ENCODE measurements at regions not wholly inside any gene's neighbourhood (a gene's known extent, or its start where the extent isn't known, plus 50 kb on each side); places are given as distances from the start of the nearest gene placed in this dataset.
A peak's percentile ranks its signal among the peaks of the same experiment; 100 is the strongest.

DNA sequence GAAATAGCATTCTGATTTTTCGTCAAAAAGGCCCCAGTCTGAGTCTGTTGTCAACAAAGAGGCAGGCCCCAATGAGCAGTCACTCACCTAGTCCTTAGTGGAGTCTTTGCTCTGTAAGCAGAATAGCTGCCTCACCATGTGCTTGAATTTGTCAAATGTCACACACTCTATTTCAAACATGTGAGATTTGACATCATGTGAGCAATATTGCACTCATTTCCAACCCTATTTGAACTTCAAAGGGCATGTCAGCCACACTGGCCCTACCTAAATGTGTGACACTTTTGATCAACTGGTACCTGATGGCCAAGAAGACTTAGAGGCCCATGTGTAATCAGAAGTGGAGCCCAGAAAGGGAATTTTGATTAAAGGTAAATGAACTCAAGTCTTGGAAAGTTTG, 59.4 kb upstream of the PLAC1 start:
- no peak for TF ChIP-seq ZNF70 (CRISPR knock-in tag; IDR thresholded peaks at IDR 0.05)
- no peak for TF ChIP-seq OSR1 (CRISPR knock-in tag; IDR thresholded peaks at IDR 0.05)
- no peak for TF ChIP-seq ESRRG (CRISPR knock-in tag; IDR thresholded peaks at IDR 0.05)
- TF ChIP-seq ZC3H10 (CRISPR knock-in tag; IDR thresholded peaks at IDR 0.05), result no peak
- TF ChIP-seq ZNF565 (CRISPR knock-in tag; conservative IDR thresholded peaks at IDR 0.05; ENCODE audit: low read depth), result no peak
- TF ChIP-seq ZFP3 (CRISPR knock-in tag; IDR thresholded peaks at IDR 0.05), result no peak
- no peak for TF ChIP-seq PPARA (CRISPR knock-in tag; IDR thresholded peaks at IDR 0.05; ENCODE audit: borderline replicate concordance)
- TF ChIP-seq GLIS3 (CRISPR knock-in tag; IDR thresholded peaks at IDR 0.05), result no peak
- no peak for TF ChIP-seq ZNF8 (CRISPR knock-in tag; IDR thresholded peaks at IDR 0.05)
- no peak for TF ChIP-seq ARNTL (CRISPR knock-in tag; IDR thresholded peaks at IDR 0.05; ENCODE audit: borderline replicate concordance, low read depth)
- TF ChIP-seq ISL1 (CRISPR knock-in tag; IDR thresholded peaks at IDR 0.05), result no peak
- no peak for ATAC-seq

DNA sequence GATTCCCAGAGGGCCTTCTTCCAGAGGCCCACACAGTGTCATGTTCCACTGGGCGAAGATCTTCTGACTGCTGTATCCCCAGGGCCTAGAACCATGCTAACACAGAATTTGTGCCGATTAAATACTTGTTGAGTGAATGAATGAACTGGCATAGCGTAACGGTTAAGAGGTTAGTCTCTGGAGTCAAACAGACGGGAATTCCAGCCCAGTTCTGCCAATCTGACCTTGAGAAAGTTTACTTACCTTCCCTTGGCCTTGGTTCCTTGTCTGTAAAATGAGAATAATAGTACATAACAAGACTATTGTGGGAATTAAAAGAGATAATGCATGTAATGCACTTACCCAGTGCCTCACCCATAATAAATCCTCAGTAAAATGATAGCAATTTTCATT, 58.3 kb upstream of the PLAC1 start:
- no peak for TF ChIP-seq RARB (CRISPR knock-in tag; IDR thresholded peaks at IDR 0.05)
- TF ChIP-seq, protein P1, sequence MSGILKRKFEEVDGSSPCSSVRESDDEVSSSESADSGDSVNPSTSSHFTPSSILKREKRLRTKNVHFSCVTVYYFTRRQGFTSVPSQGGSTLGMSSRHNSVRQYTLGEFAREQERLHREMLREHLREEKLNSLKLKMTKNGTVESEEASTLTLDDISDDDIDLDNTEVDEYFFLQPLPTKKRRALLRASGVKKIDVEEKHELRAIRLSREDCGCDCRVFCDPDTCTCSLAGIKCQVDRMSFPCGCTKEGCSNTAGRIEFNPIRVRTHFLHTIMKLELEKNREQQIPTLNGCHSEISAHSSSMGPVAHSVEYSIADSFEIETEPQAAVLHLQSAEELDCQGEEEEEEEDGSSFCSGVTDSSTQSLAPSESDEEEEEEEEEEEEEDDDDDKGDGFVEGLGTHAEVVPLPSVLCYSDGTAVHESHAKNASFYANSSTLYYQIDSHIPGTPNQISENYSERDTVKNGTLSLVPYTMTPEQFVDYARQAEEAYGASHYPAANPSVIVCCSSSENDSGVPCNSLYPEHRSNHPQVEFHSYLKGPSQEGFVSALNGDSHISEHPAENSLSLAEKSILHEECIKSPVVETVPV (CRISPR knock-in tag; IDR thresholded peaks at IDR 0.05), result no peak
- TF ChIP-seq, protein P2, sequence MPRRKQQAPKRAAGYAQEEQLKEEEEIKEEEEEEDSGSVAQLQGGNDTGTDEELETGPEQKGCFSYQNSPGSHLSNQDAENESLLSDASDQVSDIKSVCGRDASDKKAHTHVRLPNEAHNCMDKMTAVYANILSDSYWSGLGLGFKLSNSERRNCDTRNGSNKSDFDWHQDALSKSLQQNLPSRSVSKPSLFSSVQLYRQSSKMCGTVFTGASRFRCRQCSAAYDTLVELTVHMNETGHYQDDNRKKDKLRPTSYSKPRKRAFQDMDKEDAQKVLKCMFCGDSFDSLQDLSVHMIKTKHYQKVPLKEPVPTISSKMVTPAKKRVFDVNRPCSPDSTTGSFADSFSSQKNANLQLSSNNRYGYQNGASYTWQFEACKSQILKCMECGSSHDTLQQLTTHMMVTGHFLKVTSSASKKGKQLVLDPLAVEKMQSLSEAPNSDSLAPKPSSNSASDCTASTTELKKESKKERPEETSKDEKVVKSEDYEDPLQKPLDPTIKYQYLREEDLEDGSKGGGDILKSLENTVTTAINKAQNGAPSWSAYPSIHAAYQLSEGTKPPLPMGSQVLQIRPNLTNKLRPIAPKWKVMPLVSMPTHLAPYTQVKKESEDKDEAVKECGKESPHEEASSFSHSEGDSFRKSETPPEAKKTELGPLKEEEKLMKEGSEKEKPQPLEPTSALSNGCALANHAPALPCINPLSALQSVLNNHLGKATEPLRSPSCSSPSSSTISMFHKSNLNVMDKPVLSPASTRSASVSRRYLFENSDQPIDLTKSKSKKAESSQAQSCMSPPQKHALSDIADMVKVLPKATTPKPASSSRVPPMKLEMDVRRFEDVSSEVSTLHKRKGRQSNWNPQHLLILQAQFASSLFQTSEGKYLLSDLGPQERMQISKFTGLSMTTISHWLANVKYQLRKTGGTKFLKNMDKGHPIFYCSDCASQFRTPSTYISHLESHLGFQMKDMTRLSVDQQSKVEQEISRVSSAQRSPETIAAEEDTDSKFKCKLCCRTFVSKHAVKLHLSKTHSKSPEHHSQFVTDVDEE (CRISPR knock-in tag; IDR thresholded peaks at IDR 0.05), result no peak
- TF ChIP-seq ISL1 (CRISPR knock-in tag; IDR thresholded peaks at IDR 0.05), result peak; percentile 73
- TF ChIP-seq, protein P3, sequence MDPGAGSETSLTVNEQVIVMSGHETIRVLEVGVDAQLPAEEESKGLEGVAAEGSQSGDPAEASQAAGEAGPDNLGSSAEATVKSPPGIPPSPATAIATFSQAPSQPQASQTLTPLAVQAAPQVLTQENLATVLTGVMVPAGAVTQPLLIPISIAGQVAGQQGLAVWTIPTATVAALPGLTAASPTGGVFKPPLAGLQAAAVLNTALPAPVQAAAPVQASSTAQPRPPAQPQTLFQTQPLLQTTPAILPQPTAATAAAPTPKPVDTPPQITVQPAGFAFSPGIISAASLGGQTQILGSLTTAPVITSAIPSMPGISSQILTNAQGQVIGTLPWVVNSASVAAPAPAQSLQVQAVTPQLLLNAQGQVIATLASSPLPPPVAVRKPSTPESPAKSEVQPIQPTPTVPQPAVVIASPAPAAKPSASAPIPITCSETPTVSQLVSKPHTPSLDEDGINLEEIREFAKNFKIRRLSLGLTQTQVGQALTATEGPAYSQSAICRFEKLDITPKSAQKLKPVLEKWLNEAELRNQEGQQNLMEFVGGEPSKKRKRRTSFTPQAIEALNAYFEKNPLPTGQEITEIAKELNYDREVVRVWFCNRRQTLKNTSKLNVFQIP (CRISPR knock-in tag; IDR thresholded peaks at IDR 0.05; ENCODE audit: borderline replicate concordance, low read depth), result no peak
- ATAC-seq, result no peak

DNA sequence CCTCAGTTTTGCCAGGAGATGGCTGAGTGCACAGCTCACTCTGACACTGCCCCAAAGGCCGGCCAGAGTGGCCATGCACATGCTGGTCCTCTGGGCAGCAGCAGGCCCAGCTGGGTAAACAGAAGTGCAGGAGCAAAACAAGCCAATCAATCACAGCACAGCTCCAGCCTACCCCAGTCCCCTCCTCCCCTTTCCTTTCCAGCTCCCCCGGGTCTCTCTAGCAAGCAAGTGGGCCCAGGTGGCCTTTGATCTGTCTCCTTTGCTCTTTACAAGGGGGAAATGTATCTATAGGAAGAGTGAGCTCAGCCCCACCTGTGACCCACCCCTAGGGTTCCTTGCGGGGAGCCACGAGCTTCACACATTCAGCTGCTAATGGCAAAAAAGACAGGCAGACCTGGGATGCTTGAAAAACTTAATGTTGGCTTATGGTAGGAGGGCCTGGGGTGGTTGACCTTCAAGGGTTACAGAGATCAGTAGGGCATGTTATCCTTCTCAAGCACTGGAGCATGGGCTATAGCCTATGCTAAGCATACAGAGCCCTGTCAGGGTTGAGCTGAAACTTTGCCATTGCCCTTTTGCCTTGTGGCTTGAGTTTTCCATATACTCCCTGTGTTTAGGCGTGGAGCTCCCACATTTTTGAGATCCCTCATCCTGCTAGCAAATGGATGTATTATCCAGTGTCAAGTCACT, 57.8 kb upstream of the PLAC1 start:
- TF ChIP-seq ZC3H10 (CRISPR knock-in tag; IDR thresholded peaks at IDR 0.05), result no peak
- TF ChIP-seq CSDC2 (CRISPR knock-in tag; IDR thresholded peaks at IDR 0.05), result no peak
- TF ChIP-seq GLIS3 (CRISPR knock-in tag; IDR thresholded peaks at IDR 0.05), result no peak
- TF ChIP-seq, protein P2 (CRISPR knock-in tag; IDR thresholded peaks at IDR 0.05), result no peak
- no peak for TF ChIP-seq BACH2 (CRISPR knock-in tag; IDR thresholded peaks at IDR 0.05; ENCODE audit: borderline replicate concordance)
- TF ChIP-seq, protein P3 (CRISPR knock-in tag; IDR thresholded peaks at IDR 0.05; ENCODE audit: borderline replicate concordance, low read depth), result no peak
- no peak for TF ChIP-seq ISL1 (CRISPR knock-in tag; IDR thresholded peaks at IDR 0.05)
- TF ChIP-seq RARB (CRISPR knock-in tag; IDR thresholded peaks at IDR 0.05), result no peak
- no peak for TF ChIP-seq ZFP30 (CRISPR knock-in tag; IDR thresholded peaks at IDR 0.05)
- TF ChIP-seq ARNTL (CRISPR knock-in tag; IDR thresholded peaks at IDR 0.05; ENCODE audit: borderline replicate concordance, low read depth), result no peak
- TF ChIP-seq OSR1 (CRISPR knock-in tag; IDR thresholded peaks at IDR 0.05), result no peak
- TF ChIP-seq, protein P1 (CRISPR knock-in tag; IDR thresholded peaks at IDR 0.05), result no peak
- TF ChIP-seq ZFP3 (CRISPR knock-in tag; IDR thresholded peaks at IDR 0.05), result no peak
- TF ChIP-seq, protein P4, sequence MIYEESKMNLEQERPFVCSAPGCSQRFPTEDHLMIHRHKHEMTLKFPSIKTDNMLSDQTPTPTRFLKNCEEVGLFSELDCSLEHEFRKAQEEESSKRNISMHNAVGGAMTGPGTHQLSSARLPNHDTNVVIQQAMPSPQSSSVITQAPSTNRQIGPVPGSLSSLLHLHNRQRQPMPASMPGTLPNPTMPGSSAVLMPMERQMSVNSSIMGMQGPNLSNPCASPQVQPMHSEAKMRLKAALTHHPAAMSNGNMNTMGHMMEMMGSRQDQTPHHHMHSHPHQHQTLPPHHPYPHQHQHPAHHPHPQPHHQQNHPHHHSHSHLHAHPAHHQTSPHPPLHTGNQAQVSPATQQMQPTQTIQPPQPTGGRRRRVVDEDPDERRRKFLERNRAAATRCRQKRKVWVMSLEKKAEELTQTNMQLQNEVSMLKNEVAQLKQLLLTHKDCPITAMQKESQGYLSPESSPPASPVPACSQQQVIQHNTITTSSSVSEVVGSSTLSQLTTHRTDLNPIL (CRISPR knock-in tag; IDR thresholded peaks at IDR 0.05; ENCODE audit: low read depth), result no peak
- no peak for TF ChIP-seq ZNF70 (CRISPR knock-in tag; IDR thresholded peaks at IDR 0.05)
- ATAC-seq, result no peak

All from SK-N-SH treated with all-trans-retinoic acid at 6 μM for 48 hours (cell line).